HG03135 (cell line): ENCODE measurements at regions not wholly inside any gene's neighbourhood (a gene's known extent, or its start where the extent isn't known, plus 50 kb on each side); places are given as distances from the start of the nearest gene placed in this dataset.
"Not testable (repeated sequence)": the region's sequence is repeated elsewhere in the genome, so short reads cannot be mapped to it uniquely, and the experiment has no call there.

ENCODE experiments used
- ATAC-seq: cut with Tn5 transposase; IDR thresholded peaks from one replicate; pipeline ENCODE4 v1.9.1; 2021; ENCODE audit warnings: mild to moderate bottlenecking, moderate library complexity; ENCODE audit not compliant: unreplicated experiment

DNA sequence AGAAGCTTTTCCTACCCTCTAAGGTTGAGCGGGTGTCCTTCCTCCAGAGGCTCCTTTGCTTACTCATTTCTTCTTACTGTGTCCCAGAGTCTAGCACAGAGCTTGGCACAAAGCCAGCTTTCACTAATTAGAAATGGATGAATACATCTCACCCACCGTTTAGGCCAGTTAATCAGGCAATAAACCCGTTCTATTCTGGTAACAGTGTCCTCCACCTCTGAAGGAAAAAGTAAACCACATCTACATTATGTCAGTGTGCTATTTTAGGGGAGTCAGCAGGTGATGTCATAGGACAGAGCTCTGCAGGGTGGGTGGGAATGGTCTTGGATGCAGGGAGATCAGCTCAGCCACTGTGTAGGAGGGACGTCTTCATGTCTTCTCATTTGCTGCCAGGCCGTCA is 109.2 kb downstream of the OSTF1 start:
- ATAC-seq, result no peak

DNA sequence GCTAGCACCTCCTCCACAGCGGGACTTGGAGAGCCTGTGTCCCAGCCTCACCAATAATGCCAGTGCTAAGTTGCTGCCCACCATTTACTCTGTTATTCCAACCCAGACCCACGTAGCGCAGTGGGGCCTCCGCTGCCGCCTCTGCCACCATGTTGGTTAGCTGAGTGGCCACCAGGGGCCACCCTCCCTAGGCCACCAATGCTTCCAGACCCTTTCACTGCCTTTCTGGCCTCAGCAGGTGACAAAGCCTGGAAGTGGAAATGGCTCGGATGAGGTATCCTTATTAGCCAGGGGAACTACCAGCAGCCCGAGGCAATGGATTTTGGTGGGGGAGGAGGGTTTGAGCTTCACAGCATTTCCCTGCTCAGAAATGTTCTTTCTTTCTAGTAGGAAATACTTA is 110.1 kb downstream of the OSTF1 start:
- ATAC-seq, result no peak

DNA sequence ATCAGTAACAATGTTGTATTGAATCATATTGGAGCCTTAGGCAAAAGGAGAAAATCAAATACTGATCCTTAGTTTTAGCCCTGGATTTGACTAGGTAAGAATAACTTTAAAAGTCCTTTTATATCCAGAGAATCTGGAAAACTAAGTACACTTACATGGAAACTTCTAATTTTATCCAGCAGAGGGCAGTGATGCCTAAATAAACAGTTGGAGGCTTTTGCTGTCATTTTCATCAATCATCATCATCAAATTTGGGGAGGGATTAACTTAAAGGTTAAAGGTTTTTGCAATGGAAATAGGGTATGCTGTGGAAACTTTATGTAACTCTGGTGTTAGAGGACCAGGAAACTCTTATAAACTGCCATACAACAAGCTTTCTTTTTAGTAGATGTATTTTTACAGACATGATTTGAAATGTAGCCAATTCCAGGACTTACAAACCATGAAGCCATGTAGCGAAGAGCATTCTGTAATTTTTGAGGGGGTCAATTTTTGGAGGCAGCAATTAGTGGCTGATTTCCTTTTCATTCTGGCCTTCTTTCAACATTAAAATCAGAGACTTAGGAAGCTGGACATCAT is 112.7 kb downstream of the OSTF1 start:
- ATAC-seq, result no peak

DNA sequence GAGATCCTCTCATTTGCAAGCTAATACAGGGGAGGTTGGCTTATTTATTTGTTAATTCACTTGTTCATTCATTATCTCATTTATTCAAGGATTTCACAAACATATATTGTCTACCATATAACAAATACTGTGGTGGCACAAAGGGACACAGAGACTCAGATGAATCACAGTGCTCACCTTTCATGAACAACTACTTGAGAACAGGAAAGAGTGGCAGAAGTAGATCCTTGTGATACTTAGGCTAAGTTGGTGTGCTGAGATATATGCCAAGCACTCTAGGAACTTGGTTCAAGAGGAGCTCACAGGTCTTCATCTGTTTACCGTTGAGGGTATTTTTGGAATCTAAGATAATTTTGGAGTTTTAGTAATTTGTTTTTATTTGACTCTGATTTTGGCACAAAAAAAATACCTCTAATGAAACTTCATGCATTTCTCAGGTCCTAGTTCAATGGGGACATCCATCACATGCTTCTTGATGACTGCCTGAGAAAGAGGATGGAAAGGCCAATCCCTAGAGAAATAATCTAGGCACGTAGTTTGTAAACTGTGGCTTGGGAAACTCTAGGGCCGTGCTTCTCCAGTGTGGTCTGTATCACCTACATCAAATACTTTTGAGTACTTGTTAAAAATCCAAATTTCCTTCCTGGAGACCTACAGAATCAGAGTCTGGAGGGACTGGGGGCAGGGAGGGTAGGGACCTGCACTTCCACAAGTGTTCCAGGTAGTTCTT is 113.3 kb downstream of the OSTF1 start:
- no peak for ATAC-seq

DNA sequence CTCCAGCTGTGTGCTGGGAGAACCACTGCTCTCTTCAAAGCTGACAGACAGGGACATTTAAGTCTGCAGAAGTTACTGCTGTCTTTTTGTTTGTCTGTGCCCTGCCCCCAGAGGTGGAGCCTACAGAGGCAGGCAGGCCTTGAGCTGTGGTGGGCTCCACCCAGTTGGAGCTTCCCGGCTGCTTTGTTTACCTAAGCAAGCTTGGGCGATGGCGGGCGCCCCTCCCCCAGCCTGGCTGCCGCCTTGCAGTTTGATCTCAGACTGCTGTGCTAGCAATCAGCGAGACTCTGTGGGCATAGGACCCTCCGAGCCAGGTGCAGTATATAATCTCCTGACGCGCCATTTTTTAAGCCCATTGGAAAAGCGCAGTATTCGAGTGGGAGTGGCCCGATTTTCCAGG is 119.7 kb downstream of the OSTF1 start:
- ATAC-seq, result not testable (repeated sequence)

DNA sequence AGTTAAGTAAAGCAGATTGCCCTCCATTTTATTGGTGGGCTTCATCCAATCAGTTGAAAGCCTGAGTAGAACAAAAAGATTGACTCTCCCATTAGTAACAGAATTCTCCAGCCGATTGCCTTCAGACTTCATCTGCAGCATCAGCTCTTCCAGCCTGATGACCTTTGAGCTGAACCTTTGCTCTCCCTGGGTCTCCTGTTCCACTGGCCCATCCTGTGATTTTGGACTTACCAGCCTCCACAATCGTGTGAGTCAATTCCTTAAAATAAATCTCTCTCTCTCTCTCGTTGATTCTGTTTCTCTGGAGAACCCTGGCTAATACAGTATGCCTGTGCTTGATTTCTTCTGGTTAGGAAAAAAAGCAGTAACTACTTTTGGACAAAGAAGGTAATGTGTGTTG is 121.9 kb downstream of the OSTF1 start:
- ATAC-seq, result no peak

DNA sequence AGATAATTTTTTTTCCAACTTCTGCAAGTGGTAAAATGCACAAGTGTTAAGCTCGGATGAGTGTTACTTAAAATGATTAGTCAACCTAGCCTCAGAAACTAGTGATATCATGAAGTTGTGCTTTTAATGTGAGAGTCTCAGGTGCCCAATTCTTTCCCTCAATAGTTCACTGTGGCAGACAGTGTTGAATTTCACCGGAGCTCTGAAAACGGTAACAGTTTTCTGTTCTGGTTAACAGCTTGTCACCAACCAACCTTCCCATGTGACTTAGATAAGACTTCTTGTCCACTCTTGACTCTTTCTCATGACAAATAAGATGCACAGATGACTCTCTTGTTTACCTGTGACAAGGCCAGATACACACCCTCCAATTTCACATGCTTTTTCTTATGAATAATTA is 125.5 kb downstream of the OSTF1 start:
- no peak for ATAC-seq

DNA sequence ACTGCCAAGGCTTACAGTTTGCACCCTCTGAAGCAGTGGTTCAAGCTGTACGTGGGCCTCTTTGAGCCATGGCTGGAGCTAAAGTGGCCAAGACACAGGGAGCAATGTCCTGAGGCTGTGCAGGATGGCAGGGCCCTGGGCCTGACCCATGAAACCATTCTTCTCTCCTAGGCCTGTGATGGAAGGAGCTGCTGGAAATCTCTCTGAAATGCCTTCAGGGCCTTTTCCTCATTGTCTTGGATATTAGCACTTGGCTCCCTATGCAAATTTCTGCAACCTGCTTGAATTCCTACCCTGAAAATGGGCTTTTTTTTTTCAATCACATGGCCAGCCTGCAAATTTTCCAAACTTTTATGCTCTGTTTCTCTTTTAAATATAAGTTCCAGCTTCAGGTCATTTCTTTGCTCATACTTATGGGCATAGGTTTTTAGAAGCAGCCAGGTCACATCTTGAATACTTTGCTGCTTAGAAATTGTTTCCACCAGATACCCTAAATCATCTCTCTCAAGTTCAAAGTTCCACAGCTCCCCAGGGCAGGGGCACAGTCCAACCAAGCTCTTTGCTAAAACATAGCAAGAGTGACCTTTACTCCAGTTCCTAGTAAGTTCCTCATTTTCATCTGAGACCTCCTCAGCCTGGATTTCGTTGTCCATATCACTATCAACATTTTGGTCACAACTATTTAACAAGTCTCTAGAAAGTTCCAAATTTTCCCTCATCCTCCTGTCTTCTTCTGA is 138.3 kb downstream of the OSTF1 start:
- ATAC-seq, result no peak

DNA sequence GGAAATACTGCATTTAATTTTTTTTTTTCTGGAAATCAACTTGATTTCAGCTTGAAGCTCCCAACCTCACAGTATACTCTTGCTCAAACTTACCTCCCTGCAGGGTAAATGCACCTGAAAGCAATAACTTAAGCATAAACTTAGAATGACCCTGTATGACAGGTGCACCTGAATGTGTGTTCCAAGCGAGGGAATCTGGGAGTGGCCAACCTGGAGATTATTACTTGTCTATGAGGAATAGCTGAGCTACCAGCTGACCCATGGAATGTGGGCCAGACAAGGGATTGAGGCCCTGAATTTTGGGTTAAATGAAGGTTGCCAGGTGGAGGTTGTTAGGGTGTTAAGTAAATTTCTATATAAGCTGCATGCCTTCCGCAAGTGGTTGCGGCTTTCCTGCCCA is 140.6 kb downstream of the OSTF1 start:
- no peak for ATAC-seq

DNA sequence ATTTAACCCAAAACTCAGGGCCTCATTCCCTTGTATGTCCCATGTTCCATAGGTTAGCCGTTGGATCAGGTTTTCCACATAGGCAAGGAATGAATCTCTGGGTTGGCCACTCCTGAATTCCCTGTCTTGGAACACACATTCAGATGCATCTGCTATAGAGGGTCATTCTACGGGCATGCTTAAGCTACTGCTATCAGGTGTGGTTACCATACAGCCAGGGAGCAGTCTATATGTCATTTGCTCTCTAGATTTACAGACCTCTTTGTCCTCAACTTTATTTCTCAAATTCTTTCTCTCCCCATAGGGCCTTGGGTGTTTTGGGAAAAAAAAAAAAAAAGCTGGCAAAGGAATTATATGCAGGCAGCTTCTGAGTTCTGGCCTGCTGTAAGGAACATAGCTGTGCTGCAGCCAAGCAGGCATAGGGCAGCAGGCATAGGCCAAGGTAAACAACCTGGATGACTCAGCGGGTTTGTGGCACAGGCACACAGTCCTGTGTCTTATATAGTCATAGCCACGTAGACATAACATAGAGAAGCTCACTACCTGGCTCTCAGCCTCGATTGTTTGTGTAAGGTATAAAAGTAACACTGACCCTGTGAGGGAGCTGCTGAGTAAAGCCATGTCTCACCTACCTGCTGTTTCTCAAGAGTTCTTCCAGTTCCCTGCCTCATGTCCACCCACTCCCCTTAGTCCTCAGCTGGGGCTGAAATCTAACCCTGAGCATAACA is 141.5 kb downstream of the OSTF1 start:
- no peak for ATAC-seq

DNA sequence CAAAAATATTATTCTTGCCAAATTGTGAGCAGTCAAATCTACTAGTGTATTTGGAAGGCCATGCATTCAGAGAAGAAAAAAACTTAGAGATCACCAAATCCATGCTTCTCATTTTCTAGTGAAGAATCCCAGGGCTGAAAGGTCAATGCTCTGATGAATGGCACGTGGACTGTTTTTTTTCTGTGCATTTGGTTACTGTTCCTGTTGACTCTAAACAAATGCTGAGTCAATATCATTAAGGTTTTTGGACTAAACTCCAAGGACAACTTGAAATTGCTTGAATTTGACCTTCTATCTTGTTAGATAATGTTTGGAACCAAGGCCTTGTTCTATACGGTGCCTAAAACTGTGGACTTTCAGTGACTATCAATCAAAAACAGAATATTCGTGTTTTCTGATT is 142.2 kb downstream of the OSTF1 start:
- no peak for ATAC-seq

DNA sequence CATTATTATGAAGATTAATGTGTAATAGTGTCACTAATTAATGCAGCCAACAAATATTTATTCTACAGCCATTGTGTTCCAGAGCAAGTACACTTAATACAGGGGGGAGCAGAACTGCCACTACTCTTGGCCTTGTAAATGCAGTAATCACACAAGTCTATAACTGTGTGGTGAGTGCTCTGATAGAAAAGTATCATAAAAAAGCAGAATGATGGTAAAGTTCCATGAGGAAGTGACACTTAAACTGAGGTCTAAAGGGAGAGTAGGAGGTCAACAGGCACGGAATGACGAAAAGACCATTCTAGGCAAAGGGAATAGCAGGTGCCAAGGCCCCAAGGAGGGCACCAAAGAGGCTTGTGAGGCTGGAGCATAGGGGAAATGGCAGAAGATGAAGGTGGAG is 142.9 kb downstream of the OSTF1 start:
- ATAC-seq, result no peak

DNA sequence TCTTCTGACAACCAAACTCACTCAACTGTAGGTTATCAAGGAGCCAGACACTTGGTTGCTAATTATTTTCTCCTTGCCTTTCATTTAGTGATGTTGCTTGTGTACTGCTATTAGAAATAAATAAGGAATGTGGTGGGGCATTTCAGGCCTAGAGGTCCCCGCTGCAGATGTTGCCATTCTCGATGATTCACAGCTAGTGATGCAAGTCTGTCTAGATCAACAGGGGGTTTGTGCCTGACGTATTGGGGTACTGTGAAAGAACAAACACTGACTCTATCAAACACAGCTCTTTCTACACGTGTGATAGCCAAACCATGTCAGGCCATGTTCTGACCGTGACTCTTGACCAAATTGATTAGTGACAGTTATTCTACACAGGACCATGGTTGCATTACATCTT is 144.7 kb downstream of the OSTF1 start:
- ATAC-seq, result no peak

DNA sequence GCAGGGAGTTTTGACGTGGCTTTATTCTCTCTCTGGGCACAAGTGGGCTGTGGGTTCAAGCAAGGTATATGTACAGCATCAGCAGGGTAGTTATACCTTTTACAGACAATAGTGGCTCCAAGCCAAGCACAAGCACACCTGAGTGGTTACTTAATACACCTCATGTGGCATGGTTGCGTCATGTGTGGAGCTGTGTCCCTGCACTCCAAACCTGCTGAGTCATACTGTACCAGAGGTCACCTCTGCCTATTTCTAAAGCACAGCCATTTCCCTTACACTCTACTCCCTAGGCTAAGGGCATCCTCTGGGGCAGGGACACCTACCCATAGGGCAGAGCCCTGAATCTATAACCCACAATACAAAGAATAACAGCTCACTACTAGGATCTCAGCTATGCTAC is 147.3 kb downstream of the OSTF1 start:
- no peak for ATAC-seq

DNA sequence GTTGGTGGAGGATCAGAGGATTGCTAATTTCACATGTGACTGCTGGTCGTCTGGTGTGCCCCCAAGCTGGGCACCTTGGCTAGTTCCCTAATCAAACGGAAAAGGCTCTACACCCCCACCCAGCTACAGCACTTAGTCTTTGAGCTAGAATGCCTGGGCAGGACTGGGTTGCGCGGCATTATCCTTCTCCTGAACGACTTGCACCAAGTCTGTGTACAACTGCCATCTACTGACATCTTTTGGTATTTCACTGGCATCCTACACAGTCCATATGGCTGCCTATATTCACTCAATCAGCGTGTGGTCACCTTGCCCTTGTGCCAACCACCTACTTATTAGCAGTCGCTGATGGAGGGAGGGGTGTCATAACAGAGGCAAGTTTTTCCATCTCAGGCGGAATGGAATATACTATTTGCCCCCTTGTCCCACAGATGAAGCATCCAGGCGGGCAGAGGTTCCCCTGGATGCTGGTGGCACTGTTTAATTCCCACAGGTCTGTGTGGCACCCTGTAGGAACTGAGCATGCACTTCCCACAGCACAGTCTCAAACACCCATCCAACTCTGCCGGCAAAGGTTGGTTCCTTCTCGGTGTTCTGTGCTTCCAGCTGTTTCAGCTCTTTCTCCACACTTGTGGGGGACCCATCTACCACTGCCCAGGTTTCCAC is 150.1 kb downstream of the OSTF1 start:
- ATAC-seq, result peak; percentile 94

DNA sequence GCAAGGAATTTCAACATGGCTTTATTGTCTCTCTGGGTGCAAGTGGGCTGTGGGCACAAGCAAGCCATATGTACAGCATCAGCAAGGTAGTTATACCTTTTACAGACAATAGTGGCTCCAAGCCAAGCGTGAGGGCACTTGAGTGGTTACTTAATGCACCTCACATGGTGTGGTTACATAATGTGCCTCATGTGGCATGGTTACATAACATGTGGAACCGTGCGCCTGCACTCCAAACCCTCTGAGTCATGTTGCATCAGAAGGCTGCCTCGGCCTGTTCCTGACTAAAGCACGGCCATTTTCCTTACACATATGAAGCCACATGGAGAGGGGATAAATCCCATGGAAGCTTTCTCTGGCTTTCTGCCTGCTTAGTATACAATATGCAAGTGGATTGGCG is 150.9 kb downstream of the OSTF1 start:
- ATAC-seq, result no peak

DNA sequence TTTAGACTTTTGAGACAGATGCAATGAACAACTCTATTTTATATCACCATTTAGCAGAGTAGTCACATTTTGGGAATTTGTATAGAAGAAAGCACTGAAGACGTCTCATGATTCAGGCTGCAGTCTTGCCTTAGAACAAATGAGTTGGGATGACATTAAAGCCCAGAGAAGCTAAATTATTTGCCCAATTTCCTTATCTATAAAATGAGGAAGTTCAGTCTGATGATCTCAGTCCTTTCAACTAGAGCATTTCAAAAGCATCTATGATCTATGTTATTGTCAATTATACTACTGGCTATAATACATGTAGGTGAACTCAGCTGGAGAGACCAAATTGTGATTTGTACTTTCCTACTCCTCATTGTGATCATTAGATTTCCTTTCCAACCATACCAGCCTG is 154.1 kb downstream of the OSTF1 start:
- ATAC-seq, result no peak

DNA sequence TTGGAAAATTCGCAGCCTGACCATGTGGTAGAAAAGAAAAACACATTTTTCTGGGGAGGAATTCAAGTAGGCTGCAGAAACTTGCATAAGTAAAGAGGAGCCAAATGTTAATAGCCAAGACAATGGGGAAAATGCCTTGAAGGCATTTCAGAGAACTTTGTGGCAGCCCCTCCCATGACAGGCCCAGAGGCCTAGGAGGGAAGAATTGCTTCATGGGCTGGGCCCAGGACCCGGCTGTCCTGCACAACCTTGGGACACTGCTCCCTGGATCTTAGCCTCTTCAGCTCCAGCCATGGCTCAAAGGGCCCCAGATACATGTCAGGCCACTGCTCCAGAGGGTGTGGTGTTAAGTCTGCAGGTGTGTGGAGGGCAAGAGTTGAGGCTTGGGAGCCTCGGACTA is 158.6 kb downstream of the OSTF1 start:
- no peak for ATAC-seq

DNA sequence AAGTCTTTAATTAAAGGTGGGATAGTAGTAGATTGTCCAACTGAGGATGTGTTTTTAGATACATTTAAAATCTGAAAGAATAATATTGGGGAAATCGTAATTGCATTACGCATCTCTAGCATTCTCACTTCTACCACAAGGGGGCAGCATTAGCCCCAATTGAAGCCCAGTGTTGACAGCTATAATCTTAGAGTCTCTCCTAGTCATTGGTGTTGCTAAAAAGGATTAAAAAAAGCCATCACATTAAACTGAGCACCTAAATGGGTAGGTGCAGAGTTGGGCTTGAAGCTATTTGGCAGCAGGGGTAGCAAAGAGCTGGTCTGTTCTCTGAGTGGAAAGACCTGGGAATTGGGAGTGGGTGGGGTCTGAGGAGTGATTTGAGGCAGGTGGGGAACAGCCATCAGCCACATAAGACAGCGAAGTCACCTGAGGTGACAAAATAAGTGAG is 177.2 kb downstream of the OSTF1 start:
- ATAC-seq, result peak; percentile 76

DNA sequence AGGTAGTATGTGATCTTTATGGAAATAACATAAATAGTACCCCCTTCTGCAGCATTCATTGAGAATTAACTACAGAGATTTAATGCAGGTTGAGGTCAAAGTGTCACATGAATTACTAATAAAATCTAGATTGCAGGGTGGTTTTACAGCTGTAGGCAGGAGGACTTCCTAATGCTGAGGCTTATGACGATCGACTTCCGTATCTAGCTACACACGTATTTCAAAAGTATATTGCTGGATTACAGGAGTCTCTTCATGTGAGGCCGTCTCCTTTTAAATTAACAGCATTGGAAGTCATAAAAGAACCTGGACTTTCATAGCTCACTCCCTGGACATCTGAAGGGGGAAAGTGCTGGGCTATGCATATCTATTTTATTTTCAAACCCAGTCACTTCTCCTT is 180.9 kb downstream of the OSTF1 start:
- ATAC-seq, result no peak

DNA sequence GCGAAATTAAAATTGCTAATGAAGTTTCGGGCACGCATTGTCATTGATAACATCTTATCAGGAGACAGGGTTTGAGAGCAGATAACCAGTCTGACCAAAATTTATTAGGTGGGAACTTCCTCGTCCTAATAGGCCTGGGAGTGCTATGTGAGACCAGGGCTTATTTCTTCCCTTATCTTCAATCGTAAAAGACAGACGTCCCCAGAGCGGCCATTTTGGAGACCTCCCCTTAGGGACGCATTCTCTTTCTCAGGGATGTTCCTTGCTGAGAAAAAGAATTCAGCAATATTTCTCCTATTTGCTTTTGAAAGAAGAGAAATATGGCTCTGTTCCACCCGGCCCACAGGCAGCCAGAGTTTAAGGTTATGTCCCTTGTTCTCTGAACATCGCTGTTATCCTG is 184.7 kb downstream of the OSTF1 start:
- not testable (repeated sequence) for ATAC-seq
